B cell (primary cell): ENCODE measurements at regions not wholly inside any gene's neighbourhood (a gene's known extent, or its start where the extent isn't known, plus 50 kb on each side); places are given as distances from the start of the nearest gene placed in this dataset.

Experiments used
- ATAC-seq: fragments of 200-7000 bp; cut with Tn5 transposase; one replicate; pipeline ENCODE4 v1.10.0; 2021; ENCODE audit warnings: low read depth, mild to moderate bottlenecking, moderate number of reproducible peaks, moderate library complexity
- CTCF ChIA-PET: fragments of 350-600 bp; sonication (Branson Sonifier 250); formaldehyde crosslinking; loops from one replicate; lab custom pipeline; 2021; ENCODE audit warnings: antibody characterized with exemption, inconsistent platforms; lab: Charles Lee
- POLR2A ChIA-PET: fragments of 350-600 bp; sonication (Branson Sonifier 250); formaldehyde crosslinking; loops from one replicate; lab custom pipeline; 2021; ENCODE audit warnings: antibody characterized with exemption; lab: Charles Lee
- DNase-seq: peaks from one replicate; pipeline ENCODE4 v3.0.0; 2013
- H2AFZ ChIP-seq: 2 replicates; pipeline ENCODE4 v1.6.1; 2012; ENCODE audit warnings: mild to moderate bottlenecking, low read depth, low read length; ENCODE audit not compliant: insufficient read depth, poor library complexity, severe bottlenecking
- H3K27ac ChIP-seq, 2 donors: 1 replicate in 1 of 2; 2 replicates in 1 of 2; pipeline ENCODE4 v1.5.1; 2012 to 2013; ENCODE audit warnings: low read length in 2 of 2, mild to moderate bottlenecking in 2 of 2, moderate library complexity in 1 of 2
- H3K27me3 ChIP-seq, 4 experiments: fragments of 200-600 bp in 1 of 4; sonication (generic) in 1 of 4; replicated peaks in 1 of 4; 1 replicate in 2 of 4; 2 replicates in 2 of 4; pipeline versions ENCODE4 v1.6.1 to v1.7.0; 2013 to 2016; ENCODE audit warnings: low read length in 3 of 4, mild to moderate bottlenecking in 2 of 4, mixed read lengths in 1 of 4, moderate library complexity in 1 of 4; ENCODE audit not compliant: insufficient read depth in 4 of 4, control insufficient read depth in 3 of 4; ENCODE audit errors: control extremely low read depth in 1 of 4
- H3K36me3 ChIP-seq, 2 experiments: replicated peaks in 1 of 2; 1 replicate in 1 of 2; 2 replicates in 1 of 2; pipeline versions ENCODE4 v1.6.1 to v1.7.1; 2013; ENCODE audit warnings: low read length in 1 of 2; ENCODE audit not compliant: insufficient read depth in 2 of 2, control insufficient read depth in 1 of 2; ENCODE audit errors: control extremely low read depth in 1 of 2, extremely low read depth in 1 of 2
- H3K4me1 ChIP-seq, 2 donors: fragments of 200-600 bp in 1 of 2; sonication (generic) in 1 of 2; 1 replicate in 1 of 2; 2 replicates in 1 of 2; pipeline versions ENCODE4 v1.5.1 to v1.6.1; 2013 to 2017; ENCODE audit warnings: low read length in 2 of 2; ENCODE audit not compliant: control insufficient read depth in 2 of 2, insufficient read depth in 2 of 2
- H3K4me2 ChIP-seq: replicated peaks from 2 replicates; pipeline ENCODE3; 2012; ENCODE audit warnings: mild to moderate bottlenecking, low read depth, low read length; ENCODE audit not compliant: poor library complexity, severe bottlenecking
- H3K4me3 ChIP-seq, 5 experiments: fragments of 200-600 bp in 1 of 5; sonication (generic) in 1 of 5; 1 replicate in 3 of 5; 2 replicates in 2 of 5; pipeline versions ENCODE4 v1.5.1 to v1.7.0; 2011 to 2016; ENCODE audit warnings: low read length in 4 of 5, mild to moderate bottlenecking in 4 of 5, low read depth in 2 of 5, control low read depth in 1 of 5, moderate library complexity in 1 of 5; ENCODE audit not compliant: insufficient read depth in 1 of 5; ENCODE audit errors: control extremely low read depth in 1 of 5, extremely low read depth in 1 of 5
- H3K79me2 ChIP-seq: fragments of 200-600 bp; sonication (generic); one replicate; pipeline ENCODE4 v1.6.0; 2016; ENCODE audit warnings: low read length; ENCODE audit not compliant: control insufficient read depth, insufficient read depth
- H3K9ac ChIP-seq: fragments of 200-600 bp; sonication (generic); 2 replicates; pipeline ENCODE4 v1.6.1; 2017; ENCODE audit warnings: mild to moderate bottlenecking, low read length, moderate library complexity
- H3K9me3 ChIP-seq, 3 donors: one replicate each; pipeline versions ENCODE4 v1.6.1 to v1.7.1; 2013; ENCODE audit warnings: low read length in 2 of 3; ENCODE audit not compliant: control insufficient read depth in 2 of 3, insufficient read depth in 1 of 3; ENCODE audit errors: control extremely low read depth in 1 of 3
- H4K20me1 ChIP-seq: 2 replicates; pipeline ENCODE4 v1.6.0; 2012; ENCODE audit warnings: mild to moderate bottlenecking, low read length; ENCODE audit not compliant: insufficient read depth, control insufficient read depth, poor library complexity, severe bottlenecking
- H3K27ac Mint-ChIP-seq: one replicate; pipeline ENCODE4 v1.8.0; 2021; ENCODE audit warnings: mixed read lengths
- H3K27me3 Mint-ChIP-seq: one replicate; pipeline ENCODE4 v1.8.0; 2021; ENCODE audit warnings: mixed read lengths
- H3K4me1 Mint-ChIP-seq: one replicate; pipeline ENCODE4 v1.8.0; 2021; ENCODE audit warnings: mixed read lengths
- H3K4me3 Mint-ChIP-seq: one replicate; pipeline ENCODE4 v1.8.0; 2021; ENCODE audit warnings: mixed read lengths
- H3K9me3 Mint-ChIP-seq: one replicate; pipeline ENCODE4 v1.8.0; 2022; ENCODE audit warnings: mixed read lengths; ENCODE audit not compliant: insufficient read depth
- EZH2 ChIP-seq: IDR thresholded peaks from 2 replicates; pipeline ENCODE4 v1.6.1; 2012; ENCODE audit warnings: borderline replicate concordance, low read depth, mild to moderate bottlenecking, moderate library complexity, low read length; ENCODE audit not compliant: insufficient read depth, poor library complexity, severe bottlenecking
- WGBS: methylation state at CpG from one replicate; pipeline ENCODE4 v1.1.5; 2013; ENCODE audit warnings: missing lambda C conversion rate; ENCODE audit not compliant: insufficient coverage; 5-methylcytosine and 5-hydroxymethylcytosine counted together
- intact Hi-C: fragments of 100-400 bp; cut with micrococcal nuclease; formaldehyde crosslinking; loops from one replicate; pipeline ENCODE4 v1.10.0; 2022
- TF ChIP-seq, protein P1 (sequence below): fragments of 200-600 bp; IDR thresholded peaks from one replicate; pipeline ENCODE4 v1.8.0; 2022; ENCODE audit warnings: antibody characterized with exemption, mild to moderate bottlenecking

GRCh38 chr3:22765679-22766078 is 437.4 kb upstream of the UBE2E2 start:
- H3K4me2 ChIP-seq: no peak overlapping the region
- H3K9me3 ChIP-seq: no peaks in the 10 kb centered on the region
- intact Hi-C loops: no loop called here
- H3K4me3 ChIP-seq: no peak overlapping the region
- no peak overlapping the region for H3K27ac ChIP-seq
- TF ChIP-seq, protein P1, sequence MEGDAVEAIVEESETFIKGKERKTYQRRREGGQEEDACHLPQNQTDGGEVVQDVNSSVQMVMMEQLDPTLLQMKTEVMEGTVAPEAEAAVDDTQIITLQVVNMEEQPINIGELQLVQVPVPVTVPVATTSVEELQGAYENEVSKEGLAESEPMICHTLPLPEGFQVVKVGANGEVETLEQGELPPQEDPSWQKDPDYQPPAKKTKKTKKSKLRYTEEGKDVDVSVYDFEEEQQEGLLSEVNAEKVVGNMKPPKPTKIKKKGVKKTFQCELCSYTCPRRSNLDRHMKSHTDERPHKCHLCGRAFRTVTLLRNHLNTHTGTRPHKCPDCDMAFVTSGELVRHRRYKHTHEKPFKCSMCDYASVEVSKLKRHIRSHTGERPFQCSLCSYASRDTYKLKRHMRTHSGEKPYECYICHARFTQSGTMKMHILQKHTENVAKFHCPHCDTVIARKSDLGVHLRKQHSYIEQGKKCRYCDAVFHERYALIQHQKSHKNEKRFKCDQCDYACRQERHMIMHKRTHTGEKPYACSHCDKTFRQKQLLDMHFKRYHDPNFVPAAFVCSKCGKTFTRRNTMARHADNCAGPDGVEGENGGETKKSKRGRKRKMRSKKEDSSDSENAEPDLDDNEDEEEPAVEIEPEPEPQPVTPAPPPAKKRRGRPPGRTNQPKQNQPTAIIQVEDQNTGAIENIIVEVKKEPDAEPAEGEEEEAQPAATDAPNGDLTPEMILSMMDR: no peak
- TF ChIP-seq EZH2: no peak
- Mint-ChIP-seq H3K4me3 (no peak overlapping the region), H3K27ac (no peak overlapping the region), H3K9me3 (peaks cover 3% of the 10 kb centered on the region), H3K4me1 (no peaks in the 10 kb centered on the region), H3K27me3 (no peaks in the 10 kb centered on the region)
- no peaks in the 10 kb centered on the region for H4K20me1 ChIP-seq
- no peak for DNase-seq
- H3K9ac ChIP-seq: no peak overlapping the region
- CTCF ChIA-PET: no interaction called here
- H3K27me3 ChIP-seq: no peaks in the 10 kb centered on the region
- H3K4me1 ChIP-seq: no peaks in the 10 kb centered on the region
- POLR2A ChIA-PET: no interaction called here
- H2AFZ ChIP-seq: no peak overlapping the region
- ATAC-seq: no peak
- no peaks in the 10 kb centered on the region for H3K79me2 ChIP-seq
- no peaks in the 10 kb centered on the region for H3K36me3 ChIP-seq

- Histone ChIP-seq H2AFZ (no peak overlapping the region), H3K27ac (no peak overlapping the region), H3K9me3 (peaks cover 0 to 8% (median 0%) of the 10 kb centered on the region in 3 donors), H3K4me3 (no peak overlapping the region), H4K20me1 (no peaks in the 10 kb centered on the region), H3K4me2 (no peak overlapping the region), H3K27me3 (no peaks in the 10 kb centered on the region), H3K36me3 (no peaks in the 10 kb centered on the region), H3K79me2 (no peaks in the 10 kb centered on the region), H3K9ac (no peak overlapping the region), H3K4me1 (no peaks in the 10 kb centered on the region)
- no CpG with 5 or more reads among the region's 1 CpG for WGBS
- TF ChIP-seq EZH2: no peak
- TF ChIP-seq, protein P1: no peak
- ChIA-PET CTCF (no interaction called here), POLR2A (no interaction called here)
- Mint-ChIP-seq H3K4me1 (no peaks in the 10 kb centered on the region), H3K4me3 (no peak overlapping the region), H3K9me3 (peaks cover 5% of the 10 kb centered on the region), H3K27me3 (no peaks in the 10 kb centered on the region), H3K27ac (no peak overlapping the region)
- ATAC-seq: no peak
- DNase-seq: no peak
- intact Hi-C loops: no loop called here
Observed at GRCh38 chr3:22777834-22778233, 425.3 kb upstream of the UBE2E2 start.
